GM18499 (cell line): ENCODE measurements at regions not wholly inside any gene's neighbourhood (a gene's known extent, or its start where the extent isn't known, plus 50 kb on each side); places are given as distances from the start of the nearest gene placed in this dataset.
"Not testable (repeated sequence)": the region's sequence is repeated elsewhere in the genome, so short reads cannot be mapped to it uniquely, and the experiment has no call there.

Experiments
- ATAC-seq: cut with Tn5 transposase; IDR thresholded peaks from one replicate; pipeline ENCODE4 v1.9.1; 2021; ENCODE audit warnings: moderate number of reproducible peaks; ENCODE audit not compliant: insufficient read depth, unreplicated experiment

GRCh38 chr2:155485141-155485842 lies 786.8 kb downstream of the KCNJ3 start:
- ATAC-seq, result no peak

GRCh38 chr2:155481141-155481540 lies 782.6 kb downstream of the KCNJ3 start:
- no peak for ATAC-seq

- not testable (repeated sequence) for ATAC-seq
Measured at GRCh38 chr2:155472018-155472417, 773.5 kb downstream of the KCNJ3 start.

- no peak for ATAC-seq
Measured at GRCh38 chr2:155456222-155456621, 757.7 kb downstream of the KCNJ3 start.

- ATAC-seq, result no peak
Measured at GRCh38 chr2:155442755-155443372, 744.4 kb downstream of the KCNJ3 start.

- ATAC-seq, result no peak
Measured at GRCh38 chr2:155442088-155442487, 743.6 kb downstream of the KCNJ3 start.

GRCh38 chr2:155431004-155431507 lies 732.6 kb downstream of the KCNJ3 start:
- ATAC-seq, result no peak

- no peak for ATAC-seq
Measured at GRCh38 chr2:155427470-155427869, 729.0 kb downstream of the KCNJ3 start.

GRCh38 chr2:155424518-155424917 lies 726.0 kb downstream of the KCNJ3 start:
- no peak for ATAC-seq

GRCh38 chr2:155418753-155419152 lies 720.3 kb downstream of the KCNJ3 start:
- ATAC-seq, result no peak

- ATAC-seq, result peak; percentile 97
Measured at GRCh38 chr2:155412598-155412997, 714.1 kb downstream of the KCNJ3 start.

GRCh38 chr2:155404433-155405002 lies 706.0 kb downstream of the KCNJ3 start:
- no peak for ATAC-seq

- no peak for ATAC-seq
Measured at GRCh38 chr2:155393406-155393805, 694.9 kb downstream of the KCNJ3 start.

- no peak for ATAC-seq
Measured at GRCh38 chr2:155391613-155392130, 693.2 kb downstream of the KCNJ3 start.

GRCh38 chr2:155389224-155389623 lies 690.7 kb downstream of the KCNJ3 start:
- no peak for ATAC-seq

GRCh38 chr2:155384555-155385123 lies 686.1 kb downstream of the KCNJ3 start:
- no peak for ATAC-seq

- no peak for ATAC-seq
Measured at GRCh38 chr2:155382776-155383175, 684.3 kb downstream of the KCNJ3 start.

- ATAC-seq, result no peak
Measured at GRCh38 chr2:155381436-155381835, 682.9 kb downstream of the KCNJ3 start.

- ATAC-seq, result no peak
Measured at GRCh38 chr2:155379494-155379893, 681.0 kb downstream of the KCNJ3 start.

- ATAC-seq, result no peak
Measured at GRCh38 chr2:155377931-155378444, 679.5 kb downstream of the KCNJ3 start.

GRCh38 chr2:155377266-155377680 lies 678.8 kb downstream of the KCNJ3 start:
- no peak for ATAC-seq
